ENCODE measurements at regions not wholly inside any gene's neighbourhood (a gene's known extent, or its start where the extent isn't known, plus 50 kb on each side); places are given as distances from the start of the nearest gene placed in this dataset.
"Not testable (repeated sequence)": the region's sequence is repeated elsewhere in the genome, so short reads cannot be mapped to it uniquely, and the experiment has no call there.

GRCh38 chr2:78162202-78162601, 640.0 kb upstream of the LRRTM4 start:
- H3K14ac ChIP-seq (ENCODE audit: insufficient read depth, low read length), result no peak overlapping the region
- no peak overlapping the region for H3K18ac ChIP-seq (ENCODE audit: insufficient read length, low read depth, low read length)
- no peak overlapping the region for H3K9ac ChIP-seq (ENCODE audit: extremely low read depth, insufficient read length, low read length)
- no peak overlapping the region for H3K4me2 ChIP-seq (ENCODE audit: insufficient read depth, insufficient read length, low read length)
- Mint-ChIP-seq H3K9me3 (peaks cover 0 to 10% of the 10 kb centered on the region in 2 experiments; a peak in 3 of 5 replicates), H3K4me1 (no peaks in the 10 kb centered on the region), H3K4me3 (no peak overlapping the region), H3K27ac (no peak overlapping the region), H3K36me3 (ENCODE audit: insufficient read depth in 1 of 3, low read depth in 3 of 3) (peaks cover 0 to 4% (median 0%) of the 10 kb centered on the region in 3 experiments; a peak in 1 of 7 replicates), H3K27me3 (ENCODE audit: low read depth) (no peaks in the 10 kb centered on the region; the same call in 1 of the 2 replicates)
- no peaks in the 10 kb centered on the region for H3K79me2 ChIP-seq (ENCODE audit: insufficient read depth, low read length)
- no peaks in the 10 kb centered on the region for H3K4me1 ChIP-seq (ENCODE audit: insufficient read depth, low read length)
- no peak overlapping the region for H2BK5ac ChIP-seq (ENCODE audit: insufficient read length, low read length)
- H3T11ph ChIP-seq (ENCODE audit: low read length), result no peak overlapping the region
- no peaks in the 10 kb centered on the region for H3K79me1 ChIP-seq (ENCODE audit: insufficient read depth, low read depth, low read length, poor library complexity, severe bottlenecking)
- H2AK5ac ChIP-seq (ENCODE audit: insufficient read length, low read length), result no peak overlapping the region
- no peak overlapping the region for H3K56ac ChIP-seq (ENCODE audit: insufficient read length, low read depth, low read length)
- TF ChIP-seq, protein P1, sequence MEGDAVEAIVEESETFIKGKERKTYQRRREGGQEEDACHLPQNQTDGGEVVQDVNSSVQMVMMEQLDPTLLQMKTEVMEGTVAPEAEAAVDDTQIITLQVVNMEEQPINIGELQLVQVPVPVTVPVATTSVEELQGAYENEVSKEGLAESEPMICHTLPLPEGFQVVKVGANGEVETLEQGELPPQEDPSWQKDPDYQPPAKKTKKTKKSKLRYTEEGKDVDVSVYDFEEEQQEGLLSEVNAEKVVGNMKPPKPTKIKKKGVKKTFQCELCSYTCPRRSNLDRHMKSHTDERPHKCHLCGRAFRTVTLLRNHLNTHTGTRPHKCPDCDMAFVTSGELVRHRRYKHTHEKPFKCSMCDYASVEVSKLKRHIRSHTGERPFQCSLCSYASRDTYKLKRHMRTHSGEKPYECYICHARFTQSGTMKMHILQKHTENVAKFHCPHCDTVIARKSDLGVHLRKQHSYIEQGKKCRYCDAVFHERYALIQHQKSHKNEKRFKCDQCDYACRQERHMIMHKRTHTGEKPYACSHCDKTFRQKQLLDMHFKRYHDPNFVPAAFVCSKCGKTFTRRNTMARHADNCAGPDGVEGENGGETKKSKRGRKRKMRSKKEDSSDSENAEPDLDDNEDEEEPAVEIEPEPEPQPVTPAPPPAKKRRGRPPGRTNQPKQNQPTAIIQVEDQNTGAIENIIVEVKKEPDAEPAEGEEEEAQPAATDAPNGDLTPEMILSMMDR (conservative IDR thresholded peaks at IDR 0.05), result no peak
- no peak overlapping the region for H3K27ac ChIP-seq (ENCODE audit: insufficient read length, low read depth, low read length)
- no peaks in the 10 kb centered on the region for H3K27me3 ChIP-seq (ENCODE audit: insufficient read depth, low read length)
- no peak overlapping the region for H4K5ac ChIP-seq (ENCODE audit: insufficient read length, low read depth, low read length)
- DNase-seq, result no peak
- H4K8ac ChIP-seq (replicated peaks; ENCODE audit: insufficient read length, low read depth, low read length), result no peak overlapping the region
- no peak overlapping the region for H2BK20ac ChIP-seq (ENCODE audit: low read depth, low read length, poor library complexity, severe bottlenecking)
- H2AFZ ChIP-seq (ENCODE audit: low read length), result no peak overlapping the region
- H4K20me1 ChIP-seq (ENCODE audit: control insufficient read depth, insufficient read depth, insufficient read length), result no peaks in the 10 kb centered on the region
- H4K91ac ChIP-seq (ENCODE audit: insufficient read length, low read depth, low read length), result no peak overlapping the region
- H3K23ac ChIP-seq (ENCODE audit: insufficient read length, low read depth, low read length), result no peak overlapping the region
- H2BK15ac ChIP-seq (ENCODE audit: low read depth, low read length), result no peak overlapping the region
- H2BK120ac ChIP-seq (ENCODE audit: low read depth, low read length, poor library complexity, severe bottlenecking), result no peak overlapping the region
- no CpG with 5 or more reads among the region's 2 CpGs for WGBS (ENCODE audit: extremely low coverage, insufficient read length, low lambda C conversion rate)
- H2BK12ac ChIP-seq (ENCODE audit: insufficient read length, low read depth, low read length), result no peak overlapping the region
- H3K4ac ChIP-seq (ENCODE audit: low read depth, low read length), result no peak overlapping the region
- H3K9me3 ChIP-seq (ENCODE audit: control insufficient read depth, low read depth, low read length), result no peaks in the 10 kb centered on the region
- no peaks in the 10 kb centered on the region for H3K23me2 ChIP-seq (ENCODE audit: insufficient read length, low read depth, low read length, poor library complexity, severe bottlenecking)

DNA sequence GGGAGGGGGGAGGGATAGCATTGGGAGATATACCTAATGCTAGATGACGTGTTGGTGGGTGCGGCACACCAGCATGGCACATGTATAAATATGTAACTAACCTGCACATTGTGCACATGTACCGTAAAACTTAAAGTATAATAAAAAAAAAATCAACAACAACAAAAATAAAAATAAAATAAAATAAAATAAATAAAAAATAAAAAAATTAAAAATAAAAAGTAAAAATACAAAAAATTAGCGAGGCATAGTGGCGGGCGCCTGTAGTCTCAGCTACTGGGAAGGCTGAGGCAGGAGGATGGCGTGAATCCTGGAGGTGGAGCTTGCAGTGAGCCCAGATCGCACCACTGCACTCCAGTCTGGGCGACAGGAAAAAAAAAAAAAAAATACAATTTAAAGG, 650.0 kb upstream of the LRRTM4 start:
- H4K91ac ChIP-seq (ENCODE audit: insufficient read length, low read depth, low read length); H3K36me3 Mint-ChIP-seq (ENCODE audit: insufficient read depth in 1 of 3, low read depth in 3 of 3); H3K23ac ChIP-seq (ENCODE audit: insufficient read length, low read depth, low read length); H3K18ac ChIP-seq (ENCODE audit: insufficient read length, low read depth, low read length); H2BK20ac ChIP-seq (ENCODE audit: low read depth, low read length, poor library complexity, severe bottlenecking); H3K27ac ChIP-seq (ENCODE audit: insufficient read length, low read depth, low read length); H3K4me1 ChIP-seq (ENCODE audit: insufficient read depth, low read length); H3K56ac ChIP-seq (ENCODE audit: insufficient read length, low read depth, low read length); H3K27me3 ChIP-seq (ENCODE audit: insufficient read depth, low read length); H2BK5ac ChIP-seq (ENCODE audit: insufficient read length, low read length); H2BK15ac ChIP-seq (ENCODE audit: low read depth, low read length); H4K20me1 ChIP-seq (ENCODE audit: control insufficient read depth, insufficient read depth, insufficient read length); H3K23me2 ChIP-seq (ENCODE audit: insufficient read length, low read depth, low read length, poor library complexity, severe bottlenecking); H2AK5ac ChIP-seq (ENCODE audit: insufficient read length, low read length); H3K27me3 Mint-ChIP-seq (ENCODE audit: low read depth); H3T11ph ChIP-seq (ENCODE audit: low read length); H2AFZ ChIP-seq (ENCODE audit: low read length); H3K9ac ChIP-seq (ENCODE audit: extremely low read depth, insufficient read length, low read length); H3K4me1 Mint-ChIP-seq; H3K9me3 Mint-ChIP-seq; H2BK120ac ChIP-seq (ENCODE audit: low read depth, low read length, poor library complexity, severe bottlenecking); H3K4me2 ChIP-seq (ENCODE audit: insufficient read depth, insufficient read length, low read length); H3K79me1 ChIP-seq (ENCODE audit: insufficient read depth, low read depth, low read length, poor library complexity, severe bottlenecking); H3K14ac ChIP-seq (ENCODE audit: insufficient read depth, low read length); DNase-seq; H3K4me3 Mint-ChIP-seq; H3K9me3 ChIP-seq (ENCODE audit: control insufficient read depth, low read depth, low read length); H2BK12ac ChIP-seq (ENCODE audit: insufficient read length, low read depth, low read length); H4K5ac ChIP-seq (ENCODE audit: insufficient read length, low read depth, low read length); H3K79me2 ChIP-seq (ENCODE audit: insufficient read depth, low read length); H3K27ac Mint-ChIP-seq; H3K4ac ChIP-seq (ENCODE audit: low read depth, low read length); H4K8ac ChIP-seq (replicated peaks; ENCODE audit: insufficient read length, low read depth, low read length): not testable (repeated sequence)
- WGBS (ENCODE audit: extremely low coverage, insufficient read length, low lambda C conversion rate), result no CpG with 5 or more reads among the region's 9 CpGs

All from H9 (cell line).